Neuron (in vitro differentiated cells): ENCODE measurements at regions not wholly inside any gene's neighbourhood (a gene's known extent, or its start where the extent isn't known, plus 50 kb on each side); places are given as distances from the start of the nearest gene placed in this dataset.

Experiments used
- H2AFZ ChIP-seq: one replicate; pipeline ENCODE4 v1.6.1; 2013; ENCODE audit warnings: low read depth, mild to moderate bottlenecking, inconsistent platforms, low read length, moderate library complexity
- H3K27me3 ChIP-seq: one replicate; pipeline ENCODE4 v1.6.1; 2013; ENCODE audit warnings: low read length; ENCODE audit not compliant: insufficient read depth
- H3K36me3 ChIP-seq: one replicate; pipeline ENCODE4 v1.6.1; 2013; ENCODE audit warnings: low read length; ENCODE audit not compliant: insufficient read depth
- H3K4me1 ChIP-seq: one replicate; pipeline ENCODE4 v1.6.1; 2013; ENCODE audit warnings: low read length; ENCODE audit not compliant: insufficient read depth
- H3K4me3 ChIP-seq: 2 replicates; pipeline ENCODE4 v1.5.1; 2013; ENCODE audit warnings: mild to moderate bottlenecking, low read length, moderate library complexity
- H3K9me3 ChIP-seq: one replicate; pipeline ENCODE4 v1.6.1; 2013; ENCODE audit warnings: low read length

GRCh38 chr6:133753756-133754155, 135.2 kb upstream of the TCF21 start:
- H3K4me1 ChIP-seq, result no peaks in the 10 kb centered on the region
- no peak overlapping the region for H3K4me3 ChIP-seq
- H3K36me3 ChIP-seq, result no peaks in the 10 kb centered on the region
- H3K9me3 ChIP-seq, result no peaks in the 10 kb centered on the region
- H3K27me3 ChIP-seq, result no peaks in the 10 kb centered on the region
- H2AFZ ChIP-seq, result no peak overlapping the region

- H3K4me1 ChIP-seq, result no peaks in the 10 kb centered on the region
- no peak overlapping the region for H3K4me3 ChIP-seq
- H2AFZ ChIP-seq, result no peak overlapping the region
- H3K27me3 ChIP-seq, result no peaks in the 10 kb centered on the region
- no peaks in the 10 kb centered on the region for H3K9me3 ChIP-seq
- H3K36me3 ChIP-seq, result no peaks in the 10 kb centered on the region
Observed at GRCh38 chr6:133754298-133754697, 134.6 kb upstream of the TCF21 start.

- Histone ChIP-seq H2AFZ (no peak overlapping the region), H3K36me3 (no peaks in the 10 kb centered on the region), H3K9me3 (no peaks in the 10 kb centered on the region), H3K4me1 (no peaks in the 10 kb centered on the region), H3K4me3 (no peak overlapping the region), H3K27me3 (no peaks in the 10 kb centered on the region)
Observed at GRCh38 chr6:133756078-133756695, 132.7 kb upstream of the TCF21 start.

GRCh38 chr6:133757335-133757734, 131.6 kb upstream of the TCF21 start:
- H3K9me3 ChIP-seq, result no peaks in the 10 kb centered on the region
- H3K36me3 ChIP-seq, result no peaks in the 10 kb centered on the region
- H3K4me1 ChIP-seq, result no peaks in the 10 kb centered on the region
- H2AFZ ChIP-seq, result no peak overlapping the region
- H3K27me3 ChIP-seq, result no peaks in the 10 kb centered on the region
- H3K4me3 ChIP-seq, result no peak overlapping the region

GRCh38 chr6:133758815-133759335, 130.0 kb upstream of the TCF21 start:
- no peaks in the 10 kb centered on the region for H3K27me3 ChIP-seq

GRCh38 chr6:133759524-133759923, 129.4 kb upstream of the TCF21 start:
- no peaks in the 10 kb centered on the region for H3K27me3 ChIP-seq
- no peaks in the 10 kb centered on the region for H3K36me3 ChIP-seq

More at GRCh38 chr6:133758815-133759335, 130.0 kb upstream of the TCF21 start:
- Histone ChIP-seq H3K36me3 (no peaks in the 10 kb centered on the region), H2AFZ (no peak overlapping the region), H3K4me1 (no peaks in the 10 kb centered on the region), H3K4me3 (no peak overlapping the region), H3K9me3 (no peaks in the 10 kb centered on the region)

GRCh38 chr6:133761706-133762105, 127.2 kb upstream of the TCF21 start:
- Histone ChIP-seq H3K4me1 (no peaks in the 10 kb centered on the region), H3K36me3 (no peaks in the 10 kb centered on the region), H3K27me3 (no peaks in the 10 kb centered on the region), H3K9me3 (no peaks in the 10 kb centered on the region), H2AFZ (no peak overlapping the region), H3K4me3 (no peak overlapping the region)

More at GRCh38 chr6:133759524-133759923, 129.4 kb upstream of the TCF21 start:
- H3K4me3 ChIP-seq, result no peak overlapping the region
- no peaks in the 10 kb centered on the region for H3K4me1 ChIP-seq
- no peaks in the 10 kb centered on the region for H3K9me3 ChIP-seq
- no peak overlapping the region for H2AFZ ChIP-seq

GRCh38 chr6:133764008-133764753, 124.7 kb upstream of the TCF21 start:
- no peaks in the 10 kb centered on the region for H3K27me3 ChIP-seq
- no peaks in the 10 kb centered on the region for H3K4me1 ChIP-seq
- H2AFZ ChIP-seq, result no peak overlapping the region
- no peaks in the 10 kb centered on the region for H3K9me3 ChIP-seq
- H3K36me3 ChIP-seq, result no peaks in the 10 kb centered on the region
- H3K4me3 ChIP-seq, result no peak overlapping the region

- Histone ChIP-seq H3K9me3 (no peaks in the 10 kb centered on the region), H2AFZ (no peak overlapping the region), H3K4me3 (no peak overlapping the region), H3K36me3 (no peaks in the 10 kb centered on the region), H3K27me3 (no peaks in the 10 kb centered on the region), H3K4me1 (no peaks in the 10 kb centered on the region)
Observed at GRCh38 chr6:133764754-133765208, 124.1 kb upstream of the TCF21 start.

- Histone ChIP-seq H2AFZ (no peak overlapping the region), H3K4me1 (no peaks in the 10 kb centered on the region), H3K36me3 (no peaks in the 10 kb centered on the region), H3K9me3 (no peaks in the 10 kb centered on the region), H3K4me3 (no peak overlapping the region), H3K27me3 (no peaks in the 10 kb centered on the region)
Observed at GRCh38 chr6:133767357-133767970, 121.4 kb upstream of the TCF21 start.

GRCh38 chr6:133768656-133769295, 120.1 kb upstream of the TCF21 start:
- Histone ChIP-seq H3K9me3 (no peaks in the 10 kb centered on the region), H2AFZ (no peak overlapping the region), H3K4me1 (no peaks in the 10 kb centered on the region), H3K4me3 (no peak overlapping the region), H3K36me3 (no peaks in the 10 kb centered on the region), H3K27me3 (no peaks in the 10 kb centered on the region)

- Histone ChIP-seq H3K4me3 (no peak overlapping the region), H3K27me3 (no peaks in the 10 kb centered on the region), H2AFZ (no peak overlapping the region), H3K4me1 (no peaks in the 10 kb centered on the region), H3K36me3 (no peaks in the 10 kb centered on the region), H3K9me3 (no peaks in the 10 kb centered on the region)
Observed at GRCh38 chr6:133769463-133769862, 119.5 kb upstream of the TCF21 start.

- no peaks in the 10 kb centered on the region for H3K36me3 ChIP-seq
- no peak overlapping the region for H3K4me3 ChIP-seq
- no peaks in the 10 kb centered on the region for H3K4me1 ChIP-seq
- H3K9me3 ChIP-seq, result no peaks in the 10 kb centered on the region
- H3K27me3 ChIP-seq, result no peaks in the 10 kb centered on the region
- H2AFZ ChIP-seq, result no peak overlapping the region
Observed at GRCh38 chr6:133772567-133772966, 116.3 kb upstream of the TCF21 start.
